PC-9 (cell line): ENCODE measurements at regions not wholly inside any gene's neighbourhood (a gene's known extent, or its start where the extent isn't known, plus 50 kb on each side); places are given as distances from the start of the nearest gene placed in this dataset.

ENCODE experiments used
- EZH2 ChIP-seq: fragments of 200-600 bp; sonication (generic); IDR thresholded peaks from 2 replicates; pipeline ENCODE4 v1.8.0; 2017; ENCODE audit warnings: antibody characterized with exemption, low read depth
- TF ChIP-seq, protein P1 (sequence below): fragments of 200-600 bp; sonication (generic); conservative IDR thresholded peaks from 2 replicates; pipeline ENCODE4 v1.6.1; 2017; ENCODE audit warnings: mixed run types, antibody characterized with exemption, mild to moderate bottlenecking, moderate library complexity

DNA sequence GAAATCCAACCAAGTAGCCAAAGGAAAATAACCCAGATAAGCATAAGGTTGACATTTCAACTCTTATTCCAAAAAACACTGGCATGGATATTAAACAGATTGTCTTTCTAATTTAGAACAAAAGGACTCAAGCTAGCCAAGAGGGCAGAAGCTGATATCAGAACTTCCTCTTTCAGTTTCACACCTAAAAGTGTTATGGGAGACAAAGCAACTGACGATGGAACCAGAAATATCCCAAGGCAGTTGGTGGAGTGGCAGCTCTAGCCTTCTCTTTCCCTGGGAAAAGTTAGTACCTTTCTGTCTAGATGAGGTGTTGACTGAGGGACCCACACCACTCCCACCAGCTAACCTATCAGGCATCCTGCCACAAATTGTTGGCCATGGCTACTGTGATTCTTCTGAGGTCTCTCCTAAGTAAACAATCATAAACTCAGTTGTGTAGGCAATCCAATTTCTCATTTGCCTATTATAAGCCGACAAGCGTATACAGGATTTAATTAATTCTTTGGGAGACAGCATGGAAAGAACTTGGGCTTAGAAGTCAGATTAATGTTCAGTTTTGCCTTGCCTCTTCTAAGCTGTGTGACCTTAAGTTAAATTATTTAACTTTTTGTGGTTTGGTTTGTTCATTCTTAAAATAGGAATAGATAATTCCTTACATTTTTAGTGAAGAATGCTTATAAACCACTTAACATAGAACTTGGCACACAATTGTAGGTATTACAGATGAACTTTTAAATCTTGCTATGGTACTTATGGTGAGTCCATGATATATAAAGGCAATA is 110.9 kb upstream of the ADAMTSL1 start:
- TF ChIP-seq, protein P1, sequence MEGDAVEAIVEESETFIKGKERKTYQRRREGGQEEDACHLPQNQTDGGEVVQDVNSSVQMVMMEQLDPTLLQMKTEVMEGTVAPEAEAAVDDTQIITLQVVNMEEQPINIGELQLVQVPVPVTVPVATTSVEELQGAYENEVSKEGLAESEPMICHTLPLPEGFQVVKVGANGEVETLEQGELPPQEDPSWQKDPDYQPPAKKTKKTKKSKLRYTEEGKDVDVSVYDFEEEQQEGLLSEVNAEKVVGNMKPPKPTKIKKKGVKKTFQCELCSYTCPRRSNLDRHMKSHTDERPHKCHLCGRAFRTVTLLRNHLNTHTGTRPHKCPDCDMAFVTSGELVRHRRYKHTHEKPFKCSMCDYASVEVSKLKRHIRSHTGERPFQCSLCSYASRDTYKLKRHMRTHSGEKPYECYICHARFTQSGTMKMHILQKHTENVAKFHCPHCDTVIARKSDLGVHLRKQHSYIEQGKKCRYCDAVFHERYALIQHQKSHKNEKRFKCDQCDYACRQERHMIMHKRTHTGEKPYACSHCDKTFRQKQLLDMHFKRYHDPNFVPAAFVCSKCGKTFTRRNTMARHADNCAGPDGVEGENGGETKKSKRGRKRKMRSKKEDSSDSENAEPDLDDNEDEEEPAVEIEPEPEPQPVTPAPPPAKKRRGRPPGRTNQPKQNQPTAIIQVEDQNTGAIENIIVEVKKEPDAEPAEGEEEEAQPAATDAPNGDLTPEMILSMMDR: no peak
- no peak for TF ChIP-seq EZH2
